Activated CD8-positive, alpha-beta T cell treated with anti-CD3 and anti-CD28 coated beads for 36 hours (primary cell): ENCODE measurements at regions not wholly inside any gene's neighbourhood (a gene's known extent, or its start where the extent isn't known, plus 50 kb on each side); places are given as distances from the start of the nearest gene placed in this dataset.

ENCODE experiments used
- ATAC-seq: fragments of 200-7000 bp; cut with Tn5 transposase; one replicate; pipeline ENCODE4 v1.10.0; 2021; ENCODE audit warnings: mild to moderate bottlenecking, moderate library complexity
- CTCF ChIA-PET: fragments of 350-600 bp; sonication (Branson Sonifier 250); formaldehyde crosslinking; loops from one replicate; lab custom pipeline; 2021; ENCODE audit warnings: antibody characterized with exemption; lab: Charles Lee
- POLR2A ChIA-PET: fragments of 350-600 bp; sonication (Branson Sonifier 250); formaldehyde crosslinking; loops from one replicate; lab custom pipeline; 2021; ENCODE audit warnings: antibody characterized with exemption; lab: Charles Lee
- DNase-seq: peaks from one replicate; pipeline ENCODE4 v3.0.0-alpha.2; 2020
- H3K27ac Mint-ChIP-seq: one replicate; pipeline ENCODE4 v1.8.0; 2021; ENCODE audit warnings: mild to moderate bottlenecking, mixed read lengths
- H3K27me3 Mint-ChIP-seq: one replicate; pipeline ENCODE4 v1.8.0; 2021; ENCODE audit warnings: mixed read lengths
- H3K36me3 Mint-ChIP-seq: one replicate; pipeline ENCODE4 v1.8.0; 2021; ENCODE audit warnings: low read depth, mixed read lengths
- H3K4me1 Mint-ChIP-seq: one replicate; pipeline ENCODE4 v1.8.0; 2021; ENCODE audit warnings: low read depth, mixed read lengths
- H3K4me3 Mint-ChIP-seq: one replicate; pipeline ENCODE4 v1.8.0; 2021; ENCODE audit warnings: mild to moderate bottlenecking, moderate library complexity, mixed read lengths
- H3K9me3 Mint-ChIP-seq: one replicate; pipeline ENCODE4 v1.8.0; 2021; ENCODE audit warnings: mixed read lengths
- intact Hi-C: fragments of 100-400 bp; cut with micrococcal nuclease; formaldehyde crosslinking; loops from one replicate; pipeline ENCODE4 v1.10.0; 2022
- TF ChIP-seq, protein P1 (sequence below): fragments of 200-600 bp; IDR thresholded peaks from one replicate; pipeline ENCODE4 v1.8.0; 2022; ENCODE audit warnings: antibody characterized with exemption, mild to moderate bottlenecking

DNA sequence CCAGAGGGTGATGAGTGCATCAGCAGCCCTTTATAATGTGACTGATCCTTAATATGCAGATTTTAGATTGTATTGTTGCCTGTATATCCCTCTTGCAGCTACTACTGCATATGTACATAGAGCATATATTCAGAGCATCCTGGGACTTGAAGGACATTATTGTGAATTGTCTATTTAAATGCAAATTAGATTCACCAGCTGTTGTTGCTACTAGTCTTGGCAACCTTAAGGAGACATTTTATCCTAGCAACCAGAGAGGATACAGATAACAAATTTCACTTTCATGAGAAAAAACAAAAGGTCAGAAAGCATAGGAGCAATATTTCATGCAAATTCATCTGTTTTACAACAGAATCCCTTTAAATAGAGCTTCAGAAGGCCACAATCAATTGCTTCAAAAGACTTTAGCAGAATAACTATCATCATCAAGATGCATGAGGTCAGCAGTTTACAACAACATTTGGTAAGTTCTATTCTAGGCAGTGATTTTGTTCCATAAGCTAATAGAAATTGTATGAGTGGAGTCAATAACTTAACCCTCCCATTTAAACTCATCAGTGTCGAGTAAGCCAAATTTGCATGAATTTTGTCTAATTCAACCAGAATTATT is 148.6 kb downstream of the GC start:
- intact Hi-C loops: no loop called here
- POLR2A ChIA-PET: no interaction called here
- no peaks in the 10 kb centered on the region for H3K4me1 Mint-ChIP-seq
- no peak overlapping the region for H3K4me3 Mint-ChIP-seq
- H3K27ac Mint-ChIP-seq: no peak overlapping the region
- DNase-seq (no peak), ATAC-seq (no peak)
- H3K36me3 Mint-ChIP-seq: no peaks in the 10 kb centered on the region
- H3K9me3 Mint-ChIP-seq: peaks cover 6% of the 10 kb centered on the region
- CTCF ChIA-PET: no interaction called here
- H3K27me3 Mint-ChIP-seq: peaks cover 7% of the 10 kb centered on the region
- TF ChIP-seq, protein P1, sequence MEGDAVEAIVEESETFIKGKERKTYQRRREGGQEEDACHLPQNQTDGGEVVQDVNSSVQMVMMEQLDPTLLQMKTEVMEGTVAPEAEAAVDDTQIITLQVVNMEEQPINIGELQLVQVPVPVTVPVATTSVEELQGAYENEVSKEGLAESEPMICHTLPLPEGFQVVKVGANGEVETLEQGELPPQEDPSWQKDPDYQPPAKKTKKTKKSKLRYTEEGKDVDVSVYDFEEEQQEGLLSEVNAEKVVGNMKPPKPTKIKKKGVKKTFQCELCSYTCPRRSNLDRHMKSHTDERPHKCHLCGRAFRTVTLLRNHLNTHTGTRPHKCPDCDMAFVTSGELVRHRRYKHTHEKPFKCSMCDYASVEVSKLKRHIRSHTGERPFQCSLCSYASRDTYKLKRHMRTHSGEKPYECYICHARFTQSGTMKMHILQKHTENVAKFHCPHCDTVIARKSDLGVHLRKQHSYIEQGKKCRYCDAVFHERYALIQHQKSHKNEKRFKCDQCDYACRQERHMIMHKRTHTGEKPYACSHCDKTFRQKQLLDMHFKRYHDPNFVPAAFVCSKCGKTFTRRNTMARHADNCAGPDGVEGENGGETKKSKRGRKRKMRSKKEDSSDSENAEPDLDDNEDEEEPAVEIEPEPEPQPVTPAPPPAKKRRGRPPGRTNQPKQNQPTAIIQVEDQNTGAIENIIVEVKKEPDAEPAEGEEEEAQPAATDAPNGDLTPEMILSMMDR: no peak

DNA sequence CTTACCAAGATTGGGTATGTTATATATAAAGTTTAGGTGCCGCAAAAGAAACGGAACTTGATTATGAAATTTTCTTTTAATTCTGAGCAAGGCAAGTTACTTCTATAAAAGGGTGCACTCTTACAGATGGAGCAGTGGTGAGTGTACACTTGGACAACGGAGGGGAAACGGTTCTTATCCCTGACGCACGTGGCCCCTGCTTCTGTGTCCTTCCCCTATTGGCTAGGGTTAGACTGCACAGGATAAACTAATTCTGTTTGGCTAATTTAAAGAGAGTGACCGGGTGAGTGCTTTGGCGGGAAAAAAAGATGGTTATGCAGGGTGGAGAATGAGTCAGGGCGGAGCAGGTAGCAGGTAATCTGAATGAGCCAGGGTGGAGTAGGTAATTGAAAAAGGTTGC is 149.5 kb downstream of the GC start:
- Mint-ChIP-seq H3K9me3 (peaks cover 6% of the 10 kb centered on the region), H3K4me1 (no peaks in the 10 kb centered on the region), H3K4me3 (no peak overlapping the region), H3K36me3 (no peaks in the 10 kb centered on the region), H3K27me3 (peaks cover 5% of the 10 kb centered on the region), H3K27ac (no peak overlapping the region)
- CTCF ChIA-PET: no interaction called here
- intact Hi-C loops: no loop called here
- POLR2A ChIA-PET: no interaction called here
- DNase-seq (no peak), ATAC-seq (no peak)
- TF ChIP-seq, protein P1: no peak

DNA sequence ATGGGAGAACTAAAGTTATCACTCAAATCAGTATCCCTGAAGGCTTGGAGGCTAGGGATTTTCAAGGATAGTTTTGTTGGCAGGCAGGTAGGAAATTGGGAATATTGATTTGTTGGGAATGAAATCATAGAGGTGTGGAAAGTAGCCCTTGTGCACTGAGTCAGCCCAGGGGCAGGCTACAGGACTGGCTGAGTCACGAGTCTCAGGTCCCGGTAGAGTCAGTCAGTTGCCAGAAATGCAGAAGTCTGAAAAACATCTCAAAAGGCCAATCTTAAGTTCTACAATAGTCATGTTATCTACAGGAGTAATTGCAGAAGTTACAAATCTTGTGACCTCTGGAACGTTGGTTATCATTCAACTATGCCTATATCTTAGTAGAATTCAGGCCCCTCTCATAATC is 153.1 kb downstream of the GC start:
- Mint-ChIP-seq H3K36me3 (no peaks in the 10 kb centered on the region), H3K4me1 (no peaks in the 10 kb centered on the region), H3K9me3 (peaks cover 19% of the 10 kb centered on the region), H3K27me3 (no peaks in the 10 kb centered on the region), H3K27ac (no peak overlapping the region), H3K4me3 (no peak overlapping the region)
- intact Hi-C loops: no loop called here
- no peak for DNase-seq
- ChIA-PET CTCF (no interaction called here), POLR2A (no interaction called here)
- TF ChIP-seq, protein P1: no peak
- no peak for ATAC-seq

DNA sequence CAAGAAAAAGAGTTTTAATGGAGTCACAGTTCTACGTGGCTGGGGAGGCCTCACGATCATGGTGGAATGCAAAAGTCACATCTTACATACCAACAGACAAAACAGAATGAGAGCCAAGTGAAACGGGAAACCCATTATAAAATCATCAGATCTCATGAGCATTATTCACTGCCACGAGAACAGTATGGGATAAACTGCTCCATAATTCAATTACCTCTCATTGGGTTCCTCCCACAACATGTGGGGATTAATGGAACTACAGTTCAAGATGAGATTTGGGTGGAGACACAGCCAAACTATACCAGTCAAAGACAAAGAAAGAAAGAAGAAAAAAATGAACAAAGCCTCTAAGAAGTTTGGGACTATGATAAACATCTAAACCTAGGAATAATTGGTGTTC is 158.9 kb downstream of the GC start:
- POLR2A ChIA-PET: no interaction called here
- Mint-ChIP-seq H3K4me1 (no peaks in the 10 kb centered on the region), H3K27ac (no peak overlapping the region), H3K9me3 (peaks cover 17% of the 10 kb centered on the region), H3K36me3 (no peaks in the 10 kb centered on the region), H3K27me3 (peaks cover 5% of the 10 kb centered on the region), H3K4me3 (no peak overlapping the region)
- DNase-seq (no peak), ATAC-seq (no peak)
- TF ChIP-seq, protein P1: no peak
- intact Hi-C loops: no loop called here
- CTCF ChIA-PET: no interaction called here
